PC-3 (cell line): ENCODE measurements at regions not wholly inside any gene's neighbourhood (a gene's known extent, or its start where the extent isn't known, plus 50 kb on each side); places are given as distances from the start of the nearest gene placed in this dataset.

Experiments used
- ATAC-seq: fragments of 200-7000 bp; cut with Tn5 transposase; 2 replicates; pipeline ENCODE4 v1.9.1; 2020; ENCODE audit warnings: mild to moderate bottlenecking, moderate library complexity
- BruUV-seq: library from RNA; stranded (reverse); fragments of 400-500 nt; replicated peaks from 2 replicates; lab custom pipeline; 2021; lab: Mats Ljungman, UMichigan
- CTCF ChIA-PET: fragments of 300-600 bp; sonication (Branson Sonifier 250); formaldehyde crosslinking; loops from one replicate; lab custom pipeline; 2022; ENCODE audit warnings: antibody characterized with exemption; lab: Charles Lee
- POLR2A ChIA-PET: fragments of 300-600 bp; sonication (Branson Sonifier 250); formaldehyde crosslinking; loops from one replicate; lab custom pipeline; 2022; ENCODE audit warnings: antibody characterized with exemption; ENCODE audit not compliant: unreplicated experiment; lab: Charles Lee
- DNase-seq: peaks from one replicate; pipeline ENCODE4 v3.0.0-alpha.2; 2015
- H2AFZ ChIP-seq: fragments of 300-600 bp; sonication (generic); 2 replicates; pipeline ENCODE4 v1.6.0; 2016; ENCODE audit warnings: antibody characterized with exemption, low read length
- H3F3A ChIP-seq: fragments of 300-600 bp; sonication (generic); one replicate; pipeline ENCODE4 v1.6.0; 2017; ENCODE audit warnings: antibody characterized with exemption, low read length, control low read depth, mild to moderate bottlenecking; ENCODE audit not compliant: unreplicated experiment
- H3K27ac ChIP-seq: fragments of 300-600 bp; sonication (generic); 2 replicates; pipeline ENCODE4 v1.5.1; 2016; ENCODE audit warnings: mild to moderate bottlenecking, low read length
- H3K27me3 ChIP-seq: fragments of 300-600 bp; sonication (generic); 2 replicates; pipeline ENCODE4 v1.6.1; 2016; ENCODE audit warnings: low read length, mixed read lengths
- H3K36me3 ChIP-seq: fragments of 300-600 bp; sonication (generic); 2 replicates; pipeline ENCODE4 v1.6.1; 2016; ENCODE audit warnings: low read depth, mixed run types, low read length, mixed read lengths
- H3K4me1 ChIP-seq: fragments of 300-600 bp; sonication (generic); 2 replicates; pipeline ENCODE4 v1.5.1; 2016; ENCODE audit warnings: low read length; ENCODE audit not compliant: insufficient read depth
- H3K4me2 ChIP-seq: fragments of 300-600 bp; sonication (generic); 2 replicates; pipeline ENCODE4 v1.6.0; 2016; ENCODE audit warnings: low read length
- H3K4me3 ChIP-seq: fragments of 300-600 bp; sonication (generic); 2 replicates; pipeline ENCODE4 v1.5.1; 2016; ENCODE audit warnings: mild to moderate bottlenecking, low read length, mixed read lengths
- H3K79me2 ChIP-seq: fragments of 300-600 bp; sonication (generic); 2 replicates; pipeline ENCODE4 v1.6.1; 2017; ENCODE audit warnings: low read length, mixed read lengths
- H3K9ac ChIP-seq: fragments of 300-600 bp; sonication (generic); 2 replicates; pipeline ENCODE4 v1.6.0; 2016; ENCODE audit warnings: mild to moderate bottlenecking, low read length
- H3K9me2 ChIP-seq: fragments of 300-600 bp; sonication (generic); replicated peaks from 2 replicates; pipeline ENCODE4 v1.6.1; 2016; ENCODE audit warnings: mixed run types, low read length, mixed read lengths
- H3K9me3 ChIP-seq: fragments of 300-600 bp; sonication (generic); 2 replicates; pipeline ENCODE4 v1.6.1; 2016; ENCODE audit warnings: low read length, mixed read lengths
- H4K20me1 ChIP-seq: fragments of 300-600 bp; sonication (generic); 2 replicates; pipeline ENCODE4 v1.6.1; 2016; ENCODE audit warnings: low read length, mixed read lengths
- CTCF ChIP-seq: fragments of 300-600 bp; sonication (generic); conservative IDR thresholded peaks from 2 replicates; pipeline ENCODE4 v1.5.1; 2017; ENCODE audit warnings: antibody characterized with exemption, low read depth, mild to moderate bottlenecking, low read length
- EZH2 ChIP-seq: fragments of 300-600 bp; sonication (generic); IDR thresholded peaks from one replicate; pipeline ENCODE4 v1.6.1; 2017; ENCODE audit warnings: antibody characterized with exemption, mild to moderate bottlenecking, low read length; ENCODE audit not compliant: unreplicated experiment
- EZH2phosphoT487 ChIP-seq: fragments of 300-600 bp; sonication (generic); IDR thresholded peaks from 2 replicates; pipeline ENCODE4 v1.6.1; 2018; ENCODE audit warnings: mild to moderate bottlenecking, antibody characterized with exemption, low read length, borderline replicate concordance
- intact Hi-C: fragments of 100-400 bp; cut with micrococcal nuclease; formaldehyde crosslinking; loops from 2 replicates; pipeline ENCODE4 v1.9.0; 2023

DNA sequence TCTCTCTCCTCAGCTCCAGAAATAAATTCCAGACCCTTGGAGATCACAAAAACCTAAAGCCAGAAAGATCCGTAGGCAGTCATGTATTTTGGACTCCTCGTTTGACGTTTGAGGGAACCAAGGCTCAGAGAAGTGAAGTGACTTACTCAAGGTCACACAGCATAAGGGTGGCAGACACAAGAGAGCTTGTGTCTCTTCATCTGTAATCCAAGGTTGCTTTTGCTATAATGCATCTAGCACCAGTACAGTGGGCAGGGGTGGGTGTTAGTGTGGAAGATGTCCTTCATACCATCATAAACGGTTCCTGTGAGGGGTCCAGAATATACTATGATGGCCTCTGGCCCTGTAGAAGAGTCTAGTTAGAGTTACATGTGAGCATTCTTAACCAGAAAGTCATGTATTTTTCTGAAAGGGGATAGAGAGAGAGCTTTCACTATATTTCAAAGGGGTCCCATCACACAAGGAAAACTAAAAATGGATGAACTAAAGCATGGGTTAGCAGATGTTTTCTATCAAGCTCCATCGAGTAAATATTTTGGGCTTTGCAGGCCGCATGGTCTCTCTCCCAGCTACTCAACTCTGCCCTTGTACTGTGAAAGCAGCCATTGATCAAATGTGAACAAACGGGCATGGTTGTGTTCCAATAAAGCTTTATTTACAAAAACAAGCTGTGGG lies 144.9 kb downstream of the TOMM20 start:
- Histone ChIP-seq H2AFZ (no peak overlapping the region), H3F3A (peaks cover 10% of the 10 kb centered on the region), H3K4me1 (peaks cover 70% of the 10 kb centered on the region), H3K9me3 (no peaks in the 10 kb centered on the region), H3K27ac (peak overlapping the region; percentile 60), H4K20me1 (no peaks in the 10 kb centered on the region), H3K9me2 (no peaks in the 10 kb centered on the region), H3K36me3 (no peaks in the 10 kb centered on the region), H3K79me2 (peaks cover 5% of the 10 kb centered on the region; the same call in 1 of the 2 replicates), H3K27me3 (no peaks in the 10 kb centered on the region), H3K4me3 (no peak overlapping the region), H3K9ac (no peak overlapping the region), H3K4me2 (no peak overlapping the region)
- TF ChIP-seq EZH2 (no peak), CTCF (no peak), EZH2phosphoT487 (no peak)
- ChIA-PET CTCF (no interaction called here), POLR2A (interaction anchor here (0.6 kb wide), 1 partner anchor 13 kb away, joined by 4 read pairs; no protein-coding TSS in a partner anchor)
- DNase-seq: no peak
- ATAC-seq: no peak
- BruUV-seq: no TSS peak
- intact Hi-C loops: no loop called here

DNA sequence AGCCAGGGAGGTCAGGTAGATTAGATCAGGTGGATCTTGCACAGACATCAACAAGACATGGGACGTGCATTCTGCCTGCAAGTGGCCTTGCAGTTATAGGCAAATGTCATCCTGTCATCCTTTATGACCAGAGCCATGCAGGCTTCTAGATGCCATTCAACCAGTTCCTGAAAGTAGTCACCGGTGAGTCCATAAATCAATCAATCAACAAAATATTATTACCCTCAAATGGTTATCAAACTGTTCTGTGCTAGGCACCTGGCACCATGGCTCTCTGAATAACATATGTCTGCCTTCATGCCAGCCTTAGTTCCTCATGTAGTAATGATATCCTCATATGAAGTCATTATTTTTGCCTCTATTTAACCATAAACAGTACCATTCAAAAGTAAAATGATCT lies 146.9 kb downstream of the TOMM20 start:
- CTCF ChIA-PET: interaction anchor here (0.6 kb wide), 1 partner anchor 15 kb away, joined by 3 read pairs; no protein-coding TSS in a partner anchor
- peaks cover 61% of the 10 kb centered on the region for H3K4me1 ChIP-seq
- peak overlapping the region; percentile 68; the same call in 1 of the 2 replicates for H3K4me2 ChIP-seq
- peak overlapping the region; percentile 100 for H3K27ac ChIP-seq
- peaks cover 10% of the 10 kb centered on the region for H3F3A ChIP-seq
- intact Hi-C loops: no loop called here
- no TSS peak for BruUV-seq
- no peaks in the 10 kb centered on the region for H4K20me1 ChIP-seq
- no peaks in the 10 kb centered on the region for H3K9me2 ChIP-seq
- TF ChIP-seq CTCF (no peak), EZH2phosphoT487 (no peak), EZH2 (no peak)
- no peak overlapping the region for H2AFZ ChIP-seq
- H3K27me3 ChIP-seq: no peaks in the 10 kb centered on the region
- H3K79me2 ChIP-seq: peaks cover 5% of the 10 kb centered on the region; the same call in 1 of the 2 replicates
- ATAC-seq (no peak), DNase-seq (no peak)
- H3K9me3 ChIP-seq: no peaks in the 10 kb centered on the region
- H3K36me3 ChIP-seq: no peaks in the 10 kb centered on the region
- H3K4me3 ChIP-seq: no peak overlapping the region
- POLR2A ChIA-PET: no interaction called here
- H3K9ac ChIP-seq: peak overlapping the region; percentile 89
